ENCODE measurements at regions not wholly inside any gene's neighbourhood (a gene's known extent, or its start where the extent isn't known, plus 50 kb on each side); places are given as distances from the start of the nearest gene placed in this dataset.

DNA sequence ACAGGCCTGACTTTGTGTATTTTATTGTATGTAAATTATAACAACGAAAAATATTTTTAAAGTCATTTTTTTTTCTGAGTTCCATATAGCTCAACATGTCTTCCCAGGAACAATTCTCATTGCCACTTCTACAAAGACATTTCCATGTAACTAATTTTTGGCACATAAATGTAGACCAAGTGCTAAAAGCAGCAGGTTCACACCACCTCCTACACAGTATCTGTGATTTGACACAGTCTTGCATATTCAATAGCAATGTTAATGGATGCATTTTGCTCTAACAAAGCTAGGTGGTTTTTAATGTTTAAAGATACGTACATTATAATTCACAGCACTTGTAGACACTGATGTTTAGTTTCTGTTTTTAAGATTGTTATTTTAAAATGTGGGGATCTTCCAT lies 346.5 kb downstream of the GPAM start:
- no peak for DNase-seq

DNA sequence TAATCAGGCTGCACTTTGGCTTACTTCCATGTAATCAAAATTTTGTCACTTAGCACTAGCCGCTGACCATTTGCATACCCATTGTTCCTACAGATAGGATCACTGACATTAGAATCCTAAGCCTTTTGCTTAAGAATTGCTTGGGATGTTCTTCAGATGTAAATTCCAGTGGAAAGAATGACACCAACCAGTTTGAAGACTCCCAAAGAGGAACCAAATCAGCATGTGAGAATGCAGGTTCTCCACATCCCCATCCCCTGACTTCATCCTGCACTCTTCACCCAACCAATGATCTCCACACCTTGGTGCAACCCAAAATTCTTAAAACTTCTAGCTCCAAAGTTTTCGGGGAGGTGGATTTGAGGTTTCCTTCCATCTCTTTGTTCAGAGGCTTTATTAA lies 345.6 kb downstream of the GPAM start:
- no peak for DNase-seq

GRCh38 chr10:111840546-111840945 lies 343.0 kb downstream of the GPAM start:
- no peak for DNase-seq

DNA sequence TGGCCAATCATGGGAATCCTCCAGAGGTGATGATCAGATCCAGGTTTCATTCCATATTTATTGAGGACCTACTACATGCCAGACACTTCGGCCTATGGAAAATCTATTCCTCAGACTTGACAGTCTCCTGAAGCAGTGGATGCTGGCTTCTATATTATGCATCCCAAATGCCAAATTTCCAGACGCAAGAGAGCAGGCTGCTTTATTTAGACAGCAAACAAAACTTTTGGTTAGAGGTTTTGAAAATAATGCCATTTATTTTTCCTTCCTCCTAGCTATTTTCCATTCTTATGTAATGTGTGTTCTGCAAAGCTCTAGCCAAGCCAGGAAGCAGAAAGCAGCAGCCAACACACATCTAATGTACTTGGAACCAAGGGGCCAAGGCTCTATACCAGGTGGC lies 330.8 kb downstream of the GPAM start:
- no peak for DNase-seq

DNA sequence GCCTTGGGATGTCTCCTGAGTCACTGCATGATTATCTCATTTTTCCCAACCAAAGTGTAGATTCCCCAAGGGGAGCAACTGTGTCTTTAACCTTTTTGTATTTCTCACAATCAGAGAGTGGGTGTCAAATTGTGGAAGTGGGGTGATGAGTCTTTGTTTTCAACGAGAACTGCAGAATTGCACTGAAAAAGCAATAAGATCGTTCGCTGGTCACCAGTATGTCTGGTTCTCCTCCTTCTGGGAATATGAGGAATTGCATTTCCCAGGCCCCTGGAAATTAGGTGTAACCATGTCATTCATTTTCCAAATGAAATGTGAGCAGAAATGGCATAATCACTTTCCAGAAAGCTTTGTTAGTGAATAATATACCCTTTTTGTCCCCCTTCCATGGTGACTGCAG lies 326.9 kb downstream of the GPAM start:
- no peak for DNase-seq

GRCh38 chr10:111865550-111865949 lies 318.0 kb downstream of the GPAM start:
- no peak for DNase-seq

DNA sequence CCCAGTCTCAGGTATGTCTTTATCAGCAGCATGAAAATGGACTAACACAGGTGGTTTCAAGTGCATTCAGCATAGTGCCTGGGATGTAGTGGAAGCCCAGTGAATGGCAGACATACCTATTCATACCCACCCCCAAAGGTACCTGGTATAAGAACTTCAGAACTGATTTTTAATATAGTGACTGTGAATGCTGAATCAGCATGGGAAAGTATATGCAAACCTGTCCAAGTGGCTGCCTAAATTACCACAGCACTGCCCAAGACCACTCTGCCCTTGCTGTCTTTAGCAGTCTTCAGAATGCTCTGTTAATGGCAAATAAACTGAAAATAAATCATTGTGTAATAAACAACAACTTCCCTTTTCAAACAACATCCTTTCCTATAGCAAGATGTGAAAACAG lies 312.1 kb downstream of the GPAM start:
- DNase-seq, result no peak

DNA sequence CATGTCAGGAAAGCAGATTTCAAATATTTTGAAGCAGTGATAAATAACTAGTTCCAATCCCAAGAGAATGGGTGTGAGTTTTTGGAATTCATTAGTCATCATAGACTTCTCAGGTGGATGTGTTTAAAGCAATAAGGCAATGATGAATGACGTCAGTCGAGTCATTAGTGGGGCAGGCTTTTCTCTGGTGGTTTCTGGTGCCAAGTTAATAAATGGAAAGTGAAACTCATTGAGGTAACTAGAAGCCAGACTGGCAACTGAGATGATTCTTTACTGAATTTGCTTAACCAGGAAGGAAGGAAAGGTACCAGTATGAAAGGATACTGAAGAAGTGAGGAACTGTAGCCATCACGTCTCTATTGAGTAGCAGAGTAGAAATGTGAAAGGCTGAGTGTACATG lies 311.0 kb downstream of the GPAM start:
- DNase-seq, result no peak

- DNase-seq, result no peak
These were observed 310.5 kb downstream of the GPAM start for GRCh38 chr10:111873041-111873440.

- no peak for DNase-seq
These were observed 309.9 kb downstream of the GPAM start for GRCh38 chr10:111873621-111874135.

- DNase-seq, result no peak
These were observed 309.0 kb downstream of the GPAM start for GRCh38 chr10:111874576-111874975.

DNA sequence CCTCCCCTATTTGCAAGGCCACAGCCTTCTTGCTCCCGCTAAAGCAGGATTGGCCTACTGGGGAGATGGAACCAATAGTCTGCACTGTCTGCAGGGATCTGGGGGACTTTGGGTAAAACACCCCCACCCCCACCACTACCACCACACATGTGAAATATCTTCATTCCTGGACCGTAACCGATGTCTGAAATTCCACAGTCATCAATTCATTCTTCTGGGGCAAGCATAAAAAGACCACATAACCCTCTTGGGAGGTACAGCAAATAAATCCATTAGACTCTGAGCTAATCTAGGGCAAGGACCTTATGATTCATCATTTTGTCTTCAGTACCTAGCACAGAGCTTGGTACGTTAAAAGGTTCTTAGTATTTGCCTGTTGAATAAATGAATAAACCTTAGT lies 307.8 kb downstream of the GPAM start:
- no peak for DNase-seq

DNA sequence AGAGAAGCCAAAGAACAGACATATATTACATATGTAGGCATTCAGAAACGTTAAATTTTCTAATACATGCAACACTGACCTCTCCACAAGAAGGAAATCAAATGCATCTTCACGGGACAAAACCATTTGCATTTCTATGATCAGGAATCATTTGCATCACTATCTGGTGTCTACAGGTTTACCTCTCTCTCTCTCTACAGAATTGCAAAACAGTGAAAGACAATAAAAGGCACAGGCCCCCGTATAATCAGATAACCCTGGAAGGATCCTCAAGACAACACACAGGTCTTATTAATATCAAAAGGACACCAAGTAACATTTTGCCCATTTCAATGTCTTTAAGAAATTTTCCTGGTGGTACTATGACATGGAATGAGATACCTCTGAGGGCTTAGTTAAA lies 306.3 kb downstream of the GPAM start:
- DNase-seq, result no peak

- no peak for DNase-seq
These were observed 303.6 kb downstream of the GPAM start for GRCh38 chr10:111879969-111880368.

GRCh38 chr10:111885046-111885445 lies 298.5 kb downstream of the GPAM start:
- no peak for DNase-seq

DNA sequence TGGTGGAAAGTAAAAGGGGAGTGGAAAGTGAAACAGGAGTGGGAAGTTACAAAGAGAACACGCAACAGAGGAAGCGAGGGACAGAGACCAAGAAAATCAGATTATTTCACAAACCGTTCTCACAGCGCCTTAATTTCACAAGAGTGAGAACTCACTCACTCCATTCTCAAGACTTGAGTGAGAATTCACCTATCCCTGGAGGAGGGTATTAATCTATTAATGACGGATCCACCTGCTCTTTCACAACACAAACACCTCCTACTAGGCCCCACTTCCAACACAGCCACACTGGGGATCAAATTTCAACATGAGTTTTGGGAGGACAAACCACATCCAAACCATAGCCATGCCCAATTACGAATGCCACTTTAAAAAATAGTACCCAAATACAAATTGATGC lies 297.6 kb downstream of the GPAM start:
- DNase-seq, result no peak

- DNase-seq, result no peak
These were observed 296.3 kb downstream of the GPAM start for GRCh38 chr10:111887266-111887665.

- no peak for DNase-seq
These were observed 293.5 kb downstream of the GPAM start for GRCh38 chr10:111890046-111890445.

- DNase-seq, result no peak
These were observed 267.6 kb downstream of the GPAM start for GRCh38 chr10:111916011-111916410.

DNA sequence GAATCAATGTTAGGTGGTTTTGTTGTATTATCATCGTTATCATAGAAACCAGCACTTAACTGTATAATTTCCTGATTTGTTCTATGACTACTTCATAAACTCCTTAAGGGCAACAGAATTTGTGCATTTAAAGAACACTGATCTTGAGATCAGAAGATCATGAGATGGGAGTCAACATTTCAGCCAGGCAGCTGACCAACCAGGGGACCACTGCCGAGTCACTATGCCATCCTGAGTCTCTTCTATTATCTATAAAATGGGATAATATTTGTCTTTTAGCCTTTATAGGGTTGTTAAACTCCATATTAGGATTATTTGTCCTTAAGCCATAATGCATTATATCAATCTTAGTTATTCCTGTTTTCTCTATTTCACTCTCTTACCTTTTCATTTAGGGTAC lies 261.7 kb downstream of the GPAM start:
- no peak for DNase-seq

- DNase-seq, result no peak
These were observed 260.5 kb downstream of the GPAM start for GRCh38 chr10:111923032-111923431.

GRCh38 chr10:111926286-111926685 lies 257.3 kb downstream of the GPAM start:
- DNase-seq, result no peak

DNA sequence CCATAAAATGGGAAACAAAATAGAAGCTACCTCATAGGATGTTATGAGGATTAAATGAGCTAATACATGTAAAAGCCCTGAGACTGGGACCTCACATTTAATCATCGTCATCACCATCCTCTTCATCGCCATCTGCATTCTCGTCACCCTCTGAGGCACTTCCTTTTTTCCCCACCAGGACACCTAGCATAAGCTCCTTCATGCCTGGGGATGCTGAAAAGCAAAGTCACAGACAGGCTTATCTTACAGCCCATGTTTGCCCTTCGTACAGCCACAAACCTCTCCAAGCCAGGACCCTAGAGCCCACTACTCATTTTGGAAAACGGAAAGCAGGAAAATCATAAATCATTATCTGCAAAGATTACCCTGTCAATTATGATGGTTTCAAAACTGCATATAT lies 249.6 kb downstream of the GPAM start:
- DNase-seq, result no peak

GRCh38 chr10:111934931-111935330 lies 248.6 kb downstream of the GPAM start:
- no peak for DNase-seq

DNA sequence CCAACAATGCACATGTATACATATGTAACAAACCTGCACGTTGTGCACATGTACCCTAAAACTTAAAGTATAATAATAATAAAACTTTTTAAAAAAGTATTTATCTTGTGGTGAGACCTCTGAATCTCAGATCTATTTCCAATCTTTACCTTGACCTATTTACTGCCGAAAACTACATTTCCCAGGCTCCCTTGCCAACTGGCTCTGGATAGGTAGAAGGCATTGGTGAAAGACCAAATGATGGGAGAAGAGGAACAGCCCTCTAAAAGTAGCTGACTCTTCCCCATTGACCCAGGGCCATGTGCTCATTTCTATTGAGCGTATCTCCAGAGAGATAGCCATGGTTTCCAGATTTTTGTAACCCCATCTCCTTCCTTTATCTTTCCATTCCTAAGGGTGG lies 247.4 kb downstream of the GPAM start:
- DNase-seq, result no peak

DNA sequence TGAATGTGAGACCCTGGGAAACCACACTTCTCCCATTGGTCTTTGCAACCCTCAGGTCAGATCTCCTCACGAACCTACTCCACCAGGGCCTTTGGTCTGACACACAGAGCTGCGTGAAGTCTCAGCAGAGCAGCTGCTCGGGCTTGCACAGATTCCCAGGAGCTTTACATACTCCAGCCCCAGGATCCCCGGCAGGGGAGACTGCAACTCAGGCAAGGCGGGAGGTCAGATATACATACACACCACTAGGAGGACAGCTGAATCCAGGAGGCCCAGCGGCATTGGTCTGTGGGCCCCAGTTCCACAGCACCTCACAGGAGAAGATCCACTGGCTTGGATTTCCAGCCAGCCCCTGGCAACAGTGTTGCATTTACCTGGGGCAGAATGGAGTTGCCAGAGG lies 239.2 kb downstream of the GPAM start:
- no peak for DNase-seq

Data from NCI-H69 (cell line).